ENCODE measurements at regions not wholly inside any gene's neighbourhood (a gene's known extent, or its start where the extent isn't known, plus 50 kb on each side); places are given as distances from the start of the nearest gene placed in this dataset.

DNA sequence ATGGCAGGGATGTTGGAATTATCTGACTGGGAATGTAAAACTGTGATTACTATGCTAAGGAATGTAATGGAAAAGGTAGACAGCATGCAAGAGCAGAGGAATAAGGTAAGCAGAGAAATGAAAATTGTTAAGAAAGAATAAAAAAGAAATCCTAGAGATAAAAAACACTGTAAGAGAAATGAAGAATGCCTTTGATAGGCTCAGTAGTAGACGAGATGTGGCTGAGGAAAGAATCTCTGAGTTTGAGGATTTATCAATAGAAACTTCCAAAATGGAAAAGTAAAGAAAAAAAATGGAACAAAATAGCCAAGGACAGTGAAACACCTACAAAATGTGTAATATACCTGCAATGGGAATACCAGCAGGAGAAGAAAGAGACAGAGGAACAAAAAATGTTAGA is 468.5 kb upstream of the PIK3R1 start:
- TF ChIP-seq, protein P1, sequence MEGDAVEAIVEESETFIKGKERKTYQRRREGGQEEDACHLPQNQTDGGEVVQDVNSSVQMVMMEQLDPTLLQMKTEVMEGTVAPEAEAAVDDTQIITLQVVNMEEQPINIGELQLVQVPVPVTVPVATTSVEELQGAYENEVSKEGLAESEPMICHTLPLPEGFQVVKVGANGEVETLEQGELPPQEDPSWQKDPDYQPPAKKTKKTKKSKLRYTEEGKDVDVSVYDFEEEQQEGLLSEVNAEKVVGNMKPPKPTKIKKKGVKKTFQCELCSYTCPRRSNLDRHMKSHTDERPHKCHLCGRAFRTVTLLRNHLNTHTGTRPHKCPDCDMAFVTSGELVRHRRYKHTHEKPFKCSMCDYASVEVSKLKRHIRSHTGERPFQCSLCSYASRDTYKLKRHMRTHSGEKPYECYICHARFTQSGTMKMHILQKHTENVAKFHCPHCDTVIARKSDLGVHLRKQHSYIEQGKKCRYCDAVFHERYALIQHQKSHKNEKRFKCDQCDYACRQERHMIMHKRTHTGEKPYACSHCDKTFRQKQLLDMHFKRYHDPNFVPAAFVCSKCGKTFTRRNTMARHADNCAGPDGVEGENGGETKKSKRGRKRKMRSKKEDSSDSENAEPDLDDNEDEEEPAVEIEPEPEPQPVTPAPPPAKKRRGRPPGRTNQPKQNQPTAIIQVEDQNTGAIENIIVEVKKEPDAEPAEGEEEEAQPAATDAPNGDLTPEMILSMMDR (IDR thresholded peaks at IDR 0.05; ENCODE audit: insufficient read depth, low read length, poor library complexity, severe bottlenecking), result no peak
- no peak for TF ChIP-seq EZH2phosphoT487 (conservative IDR thresholded peaks at IDR 0.05; ENCODE audit: low read length)
